ENCODE measurements at regions not wholly inside any gene's neighbourhood (a gene's known extent, or its start where the extent isn't known, plus 50 kb on each side); places are given as distances from the start of the nearest gene placed in this dataset.

DNA sequence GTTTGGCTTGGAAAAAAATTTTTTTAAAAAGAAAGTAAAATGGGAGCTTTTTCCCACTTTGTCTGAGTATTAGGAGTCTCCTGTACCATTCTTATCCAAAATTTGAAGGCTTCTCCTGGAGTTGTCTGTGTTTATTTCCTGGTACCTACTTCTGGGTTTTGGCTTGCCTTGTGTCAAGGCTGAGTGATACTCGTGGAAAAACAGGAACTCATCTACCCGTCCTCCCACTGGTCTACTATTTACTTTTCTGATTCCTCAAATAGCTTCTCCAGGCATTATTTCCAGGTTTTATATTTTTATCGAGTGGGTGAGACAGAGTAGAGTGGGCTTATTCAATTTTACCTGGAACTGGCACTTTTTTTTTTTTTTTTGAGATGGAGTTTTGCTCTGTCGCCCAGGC, 99.4 kb downstream of the RMI1 start:
- POLR2A ChIA-PET (ENCODE audit: unreplicated experiment), result no interaction called here
- Histone ChIP-seq H2AFZ (replicated peaks; ENCODE audit: low read length, poor library complexity) (no peak overlapping the region), H3K4ac (ENCODE audit: low read depth, low read length) (no peak overlapping the region), H3K36me3 (ENCODE audit: control insufficient read depth, insufficient read depth, low read length) (no peaks in the 10 kb centered on the region), H3K79me1 (ENCODE audit: low read depth in 1 of 2, low read length in 2 of 2) (no peaks in the 10 kb centered on the region), H3K9me1 (ENCODE audit: insufficient read depth, low read length) (no peaks in the 10 kb centered on the region), H2AK5ac (ENCODE audit: low read depth, low read length) (no peak overlapping the region), H3K9me3 (ENCODE audit: control insufficient read depth, insufficient read depth, low read length) (no peaks in the 10 kb centered on the region), H3K14ac (replicated peaks; ENCODE audit: low read depth, low read length) (no peak overlapping the region), H3K4me2 (ENCODE audit: low read depth, low read length) (no peak overlapping the region; the same call in 1 of the 2 replicates), H3K9ac (ENCODE audit: low read depth, low read length) (no peak overlapping the region), H3K18ac (ENCODE audit: low read depth, low read length) (no peak overlapping the region), H4K5ac (ENCODE audit: low read depth, low read length) (no peak overlapping the region), H3K27ac (ENCODE audit: insufficient read depth, low read length) (no peak overlapping the region), H2AK9ac (replicated peaks; ENCODE audit: low read depth, low read length, poor library complexity) (no peak overlapping the region), H2BK120ac (ENCODE audit: low read depth, low read length) (no peak overlapping the region), H4K91ac (ENCODE audit: insufficient read depth, low read depth, low read length) (no peak overlapping the region), H4K20me1 (ENCODE audit: insufficient read depth, low read length) (no peaks in the 10 kb centered on the region), H2BK5ac (ENCODE audit: low read depth, low read length, poor library complexity, severe bottlenecking) (no peak overlapping the region), H3K27me3 (ENCODE audit: control insufficient read depth, insufficient read depth, low read length) (peaks cover 3% of the 10 kb centered on the region; the same call in 1 of the 2 replicates), H3K56ac (ENCODE audit: extremely low read depth, insufficient read depth, low read length) (no peak overlapping the region), H4K8ac (ENCODE audit: low read depth in 2 of 2, low read length in 2 of 2) (no peak overlapping the region), H2BK20ac (ENCODE audit: low read depth, low read length) (no peak overlapping the region), H2BK15ac (ENCODE audit: low read depth, low read length) (no peak overlapping the region), H3K23ac (ENCODE audit: low read depth, low read length) (no peak overlapping the region), H3K4me1 (ENCODE audit: control insufficient read depth, insufficient read depth, low read length) (no peaks in the 10 kb centered on the region), H3K4me3 (ENCODE audit: insufficient read depth, low read depth, low read length) (no peak overlapping the region)
- no TSS peak for BruUV-seq (replicated peaks)
- TF ChIP-seq MAZ (IDR thresholded peaks at IDR 0.05; ENCODE audit: borderline replicate concordance, low read depth, low read length), result no peak
- TF ChIP-seq RFX5 (IDR thresholded peaks at IDR 0.05; ENCODE audit: low read depth, low read length), result no peak
- no peak for TF ChIP-seq NFE2L2 (IDR thresholded peaks at IDR 0.05; ENCODE audit: low read depth, low read length)
- TF ChIP-seq RCOR1 (IDR thresholded peaks at IDR 0.05; ENCODE audit: insufficient replicate concordance, low read length), result no peak
- TF ChIP-seq, protein P1, sequence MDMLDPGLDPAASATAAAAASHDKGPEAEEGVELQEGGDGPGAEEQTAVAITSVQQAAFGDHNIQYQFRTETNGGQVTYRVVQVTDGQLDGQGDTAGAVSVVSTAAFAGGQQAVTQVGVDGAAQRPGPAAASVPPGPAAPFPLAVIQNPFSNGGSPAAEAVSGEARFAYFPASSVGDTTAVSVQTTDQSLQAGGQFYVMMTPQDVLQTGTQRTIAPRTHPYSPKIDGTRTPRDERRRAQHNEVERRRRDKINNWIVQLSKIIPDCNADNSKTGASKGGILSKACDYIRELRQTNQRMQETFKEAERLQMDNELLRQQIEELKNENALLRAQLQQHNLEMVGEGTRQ (IDR thresholded peaks at IDR 0.05; ENCODE audit: low read depth, low read length), result no peak
- no peak for TF ChIP-seq RAD21 (IDR thresholded peaks at IDR 0.05; ENCODE audit: low read length)
- no peak for TF ChIP-seq POLR2A (IDR thresholded peaks at IDR 0.05; ENCODE audit: low read depth, low read length)
- TF ChIP-seq MXI1 (IDR thresholded peaks at IDR 0.05; ENCODE audit: borderline replicate concordance, low read depth, low read length), result no peak
- TF ChIP-seq CEBPB (IDR thresholded peaks at IDR 0.05; ENCODE audit: low read depth, low read length), result no peak
- no peak for TF ChIP-seq FOS (IDR thresholded peaks at IDR 0.05; ENCODE audit: low read depth, low read length)
- TF ChIP-seq SMC3 (IDR thresholded peaks at IDR 0.05; ENCODE audit: low read depth, low read length), result no peak
- no peak for TF ChIP-seq MAFK (IDR thresholded peaks at IDR 0.05; ENCODE audit: low read depth, low read length)
- whole genome bisulfite sequencing, 2 experiments (ENCODE audit: extremely low coverage in 2 of 2, insufficient read length in 1 of 2), result no CpG with 5 or more reads among the region's 4 CpGs
- dilution Hi-C loops (cut with HindIII; ENCODE audit: low sequenced_read_pairs, unreplicated experiment), result no loop called here
- in situ Hi-C loops (cut with MboI; ENCODE audit: low sequenced_read_pairs), result no loop called here
- no peak for DNase-seq
- ATAC-seq (ENCODE audit: low read depth), result no peak
- intact Hi-C loops (cut with micrococcal nuclease), result loop anchor here (5.0 kb wide), 1 partner anchor 48 kb away; no protein-coding TSS in a partner anchor
- CTCF ChIA-PET, result no interaction called here
